Dermis blood vessel endothelial cell (primary cell): ENCODE measurements at regions not wholly inside any gene's neighbourhood (a gene's known extent, or its start where the extent isn't known, plus 50 kb on each side); places are given as distances from the start of the nearest gene placed in this dataset.
A peak's percentile ranks its signal among the peaks of the same experiment; 100 is the strongest.

Experiments
- DNase-seq: peaks from one replicate; pipeline ENCODE4 v3.0.0; 2010

DNA sequence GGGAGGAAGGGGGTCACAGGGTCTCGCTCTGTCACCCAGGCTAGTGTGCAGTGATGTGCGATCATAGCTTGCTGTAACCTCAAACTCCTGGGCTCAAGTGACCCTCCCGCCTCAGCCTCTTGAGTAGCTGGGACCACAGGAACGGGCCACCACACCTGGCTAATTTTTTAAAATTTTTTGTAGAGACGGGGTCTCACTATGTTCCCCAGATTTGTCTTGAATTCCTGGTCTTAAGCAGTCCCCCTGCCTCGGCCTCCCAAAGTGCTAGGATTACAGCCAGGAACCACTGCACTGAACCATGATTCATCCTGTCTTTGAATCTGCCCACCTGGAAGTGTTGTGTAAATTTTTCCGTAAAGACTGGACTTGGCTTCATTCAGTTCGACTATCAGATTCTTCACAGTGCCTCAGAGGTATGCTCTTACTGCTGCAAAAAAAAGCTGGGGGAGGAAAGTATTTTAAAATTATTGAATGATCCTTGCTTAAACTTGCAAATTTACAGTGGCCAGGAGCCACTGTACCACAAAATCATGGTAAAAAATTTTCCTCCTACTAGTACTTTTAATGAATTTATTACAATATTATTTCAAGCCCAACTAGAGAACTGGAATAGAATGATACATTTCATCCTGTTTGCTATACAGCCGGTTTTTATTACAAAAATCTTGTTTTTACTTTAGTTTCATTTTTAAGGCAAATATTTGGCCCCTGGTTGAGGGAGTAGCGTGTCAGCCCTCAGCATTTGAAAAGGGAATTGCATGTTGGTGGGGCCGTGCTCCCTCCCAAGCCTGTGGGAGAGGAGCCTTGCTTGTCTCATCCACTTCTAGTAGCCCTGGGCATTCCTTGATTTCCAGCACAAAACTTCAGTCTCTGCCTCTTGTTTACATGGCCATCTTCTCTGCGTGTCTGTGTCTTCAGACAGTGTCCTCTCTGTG is 202.5 kb upstream of the SGK1 start:
- DNase-seq, result peak; percentile 63

DNA sequence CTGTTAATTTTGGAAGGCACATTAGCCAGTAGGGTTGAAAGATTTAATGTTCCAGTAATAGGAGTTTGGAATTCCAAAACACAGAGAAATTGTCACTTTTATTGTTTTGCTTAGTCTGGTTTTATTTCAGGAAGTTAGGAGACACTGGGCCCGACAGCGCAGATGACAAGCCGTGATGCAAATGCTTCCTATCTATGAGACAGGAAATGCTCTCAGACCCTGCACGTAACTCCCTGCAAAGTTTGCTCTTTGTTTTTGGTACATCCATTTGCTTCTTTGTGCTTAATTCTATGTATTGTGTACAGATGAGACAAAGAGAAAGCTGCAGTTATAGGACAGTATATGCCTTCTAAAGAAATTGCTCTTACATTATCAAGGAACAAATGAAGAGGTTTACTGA is 201.6 kb upstream of the SGK1 start:
- DNase-seq, result peak; percentile 73

DNA sequence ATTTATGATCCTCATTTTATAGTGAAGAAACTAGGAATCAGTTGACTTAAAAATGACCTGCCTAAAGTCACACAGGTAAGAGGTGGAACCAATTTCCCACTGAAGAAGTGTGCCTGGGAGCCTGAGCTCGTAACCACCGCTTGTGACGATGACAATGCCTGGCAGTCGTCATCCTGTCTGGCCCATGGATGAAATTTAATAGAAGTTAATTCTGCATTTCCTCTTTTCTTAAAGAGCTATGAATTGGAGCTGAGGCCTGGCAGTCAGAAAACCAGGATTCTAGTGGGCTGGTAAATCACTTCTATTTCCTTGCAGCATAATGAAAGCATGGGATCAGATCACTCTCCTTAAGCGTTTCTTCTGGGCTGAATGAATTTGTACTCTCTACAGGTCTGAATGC is 200.0 kb upstream of the SGK1 start:
- peak; percentile 44 for DNase-seq

DNA sequence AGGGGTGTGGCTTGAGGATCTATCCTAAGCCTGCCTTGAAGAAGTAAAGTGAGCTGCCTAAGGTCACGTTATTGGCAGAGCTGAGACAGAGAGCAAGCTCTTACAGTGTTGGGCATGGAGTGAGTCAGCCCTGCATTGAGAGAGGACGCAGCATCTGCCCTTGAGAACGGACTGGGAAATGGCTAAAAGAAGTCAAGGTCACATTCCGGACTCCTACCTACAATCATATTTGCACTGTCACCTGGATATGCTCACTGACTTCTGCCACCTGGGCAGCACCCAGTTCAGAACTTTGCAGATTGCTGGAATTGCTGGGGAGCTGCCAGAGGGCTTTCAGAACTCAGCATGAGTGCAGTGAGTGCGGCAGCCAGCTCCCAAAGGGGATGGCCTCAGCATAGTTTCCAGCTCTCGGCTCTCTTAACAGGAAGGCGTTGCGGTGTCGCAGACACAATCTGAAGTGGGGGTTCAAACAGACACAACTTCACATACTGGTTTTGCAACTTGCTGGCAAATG is 199.3 kb upstream of the SGK1 start:
- DNase-seq, result peak; percentile 82

DNA sequence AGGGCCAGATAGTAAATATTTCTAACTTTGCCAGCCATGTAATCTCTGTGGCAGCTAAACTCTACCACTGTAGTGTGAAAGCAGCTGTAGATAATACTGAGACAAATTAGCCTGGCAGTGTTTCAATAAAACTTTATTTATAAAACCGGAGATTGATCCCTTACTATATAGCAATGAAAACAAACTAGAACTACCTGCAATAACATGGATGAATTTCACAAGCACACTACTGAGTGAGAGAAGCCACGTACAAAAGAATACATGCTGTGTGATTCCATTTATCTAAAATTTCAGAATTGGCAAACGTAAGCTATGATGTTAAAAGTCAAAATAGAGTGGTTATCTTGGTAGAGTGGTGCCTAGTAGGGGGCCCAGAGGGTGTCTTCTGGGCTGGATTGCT is 198.7 kb upstream of the SGK1 start:
- DNase-seq, result no peak

DNA sequence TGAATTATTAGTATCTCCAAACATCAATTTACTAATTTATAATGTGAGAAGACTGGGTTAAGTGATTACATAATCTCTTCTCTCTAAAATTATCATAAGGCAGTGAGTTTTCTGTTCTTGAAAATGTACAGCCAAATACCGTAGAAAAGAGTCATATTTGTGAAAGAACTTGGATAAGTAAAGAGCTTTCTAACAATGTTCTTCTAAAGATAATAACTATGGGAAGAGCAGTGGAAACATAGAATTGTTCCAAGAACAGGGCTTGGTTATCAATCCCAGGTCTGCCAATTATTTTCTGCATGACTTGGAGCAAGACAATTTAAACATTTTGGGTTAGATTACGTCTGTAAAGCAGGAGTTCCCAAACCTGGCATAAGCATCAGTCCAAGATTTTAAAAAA is 198.1 kb upstream of the SGK1 start:
- DNase-seq, result no peak

DNA sequence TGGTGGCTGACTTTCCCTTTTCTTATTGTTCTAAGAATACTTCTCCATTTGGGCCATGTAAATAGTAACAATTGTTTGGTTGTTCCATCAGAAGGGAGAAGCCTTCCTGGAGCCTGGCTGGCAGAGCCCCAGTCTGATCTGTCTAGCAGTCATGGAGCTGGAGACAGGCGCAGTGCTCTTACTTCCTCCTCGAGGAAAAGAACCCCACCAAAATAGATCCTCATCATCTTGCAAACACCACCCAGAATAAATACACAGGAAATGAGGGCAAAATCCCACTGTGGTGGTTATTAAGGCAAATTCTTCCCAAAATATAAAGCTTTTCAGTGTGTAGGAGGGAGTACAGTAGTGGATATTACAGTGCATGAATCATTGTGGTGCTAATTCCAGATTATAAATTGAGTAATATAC is 195.1 kb upstream of the SGK1 start:
- DNase-seq, result peak; percentile 58

DNA sequence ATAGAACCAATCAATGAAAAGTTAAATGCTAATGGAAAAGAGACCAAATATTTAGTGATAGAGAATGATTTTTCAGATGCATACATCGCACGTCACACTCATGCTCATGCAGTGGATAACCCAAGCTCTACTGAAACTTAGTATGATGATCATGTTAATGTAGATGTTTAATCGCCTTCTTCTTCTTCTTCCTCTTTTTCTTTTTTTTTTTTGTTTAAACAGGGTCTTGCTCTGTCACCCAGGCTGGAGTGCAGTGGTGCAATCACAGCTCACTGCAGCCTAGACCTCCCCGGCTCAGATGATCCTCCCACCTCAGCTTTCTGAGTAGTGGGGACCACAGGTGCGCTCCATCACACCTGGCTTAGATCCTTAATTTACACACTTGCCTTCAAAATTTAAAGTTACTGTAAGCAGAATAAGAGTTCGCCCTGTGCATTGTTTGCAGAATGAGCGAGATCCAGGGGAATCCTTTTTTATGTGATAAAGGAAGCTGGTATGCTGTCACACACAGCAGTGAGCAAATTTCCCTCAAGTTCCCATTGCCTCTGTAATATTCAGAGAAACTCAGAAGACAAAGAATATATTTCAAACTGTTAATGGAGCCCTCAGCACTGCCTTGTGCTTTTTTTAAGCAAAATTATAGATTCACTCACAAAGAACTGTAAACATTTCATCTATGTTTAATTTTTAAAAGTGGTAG is 194.2 kb upstream of the SGK1 start:
- DNase-seq, result no peak

DNA sequence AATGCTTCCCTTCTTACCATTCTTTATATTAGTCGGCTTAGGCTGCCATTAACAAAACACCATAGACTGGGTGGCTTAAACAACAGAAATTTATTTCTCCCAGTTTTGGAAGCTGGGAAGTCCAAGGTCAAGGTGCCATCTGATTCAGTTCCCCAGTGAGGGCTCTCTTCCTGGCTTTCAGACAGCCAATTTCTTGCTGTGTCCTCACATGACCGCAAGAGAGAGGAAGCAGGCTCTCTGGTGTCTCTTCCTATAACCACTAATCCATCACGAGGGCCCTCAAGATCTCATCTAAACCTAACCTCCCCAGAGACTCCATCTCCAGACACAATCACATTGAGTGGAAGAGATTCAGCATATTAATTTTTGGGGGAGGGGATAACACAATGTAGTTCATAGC is 193.0 kb upstream of the SGK1 start:
- DNase-seq, result peak; percentile 58

DNA sequence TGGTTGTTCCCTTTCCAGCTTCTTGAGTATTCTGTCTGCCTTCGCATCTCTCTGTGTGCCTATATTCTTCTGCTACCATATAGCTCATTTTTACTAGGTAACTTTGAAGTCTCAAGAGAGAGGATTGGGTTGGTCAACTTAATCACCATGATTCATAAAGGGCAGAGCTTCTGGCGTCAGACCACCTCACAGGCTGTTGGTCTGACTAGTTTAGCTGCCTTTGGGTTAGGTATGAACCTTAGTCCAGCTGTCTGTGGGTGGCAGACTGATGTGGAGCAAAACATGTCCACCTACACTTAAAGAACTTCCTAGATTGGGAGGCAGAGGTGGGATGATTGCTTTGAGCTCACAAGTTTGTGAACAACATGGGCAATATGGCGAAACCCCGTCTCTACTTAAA is 192.2 kb upstream of the SGK1 start:
- no peak for DNase-seq

DNA sequence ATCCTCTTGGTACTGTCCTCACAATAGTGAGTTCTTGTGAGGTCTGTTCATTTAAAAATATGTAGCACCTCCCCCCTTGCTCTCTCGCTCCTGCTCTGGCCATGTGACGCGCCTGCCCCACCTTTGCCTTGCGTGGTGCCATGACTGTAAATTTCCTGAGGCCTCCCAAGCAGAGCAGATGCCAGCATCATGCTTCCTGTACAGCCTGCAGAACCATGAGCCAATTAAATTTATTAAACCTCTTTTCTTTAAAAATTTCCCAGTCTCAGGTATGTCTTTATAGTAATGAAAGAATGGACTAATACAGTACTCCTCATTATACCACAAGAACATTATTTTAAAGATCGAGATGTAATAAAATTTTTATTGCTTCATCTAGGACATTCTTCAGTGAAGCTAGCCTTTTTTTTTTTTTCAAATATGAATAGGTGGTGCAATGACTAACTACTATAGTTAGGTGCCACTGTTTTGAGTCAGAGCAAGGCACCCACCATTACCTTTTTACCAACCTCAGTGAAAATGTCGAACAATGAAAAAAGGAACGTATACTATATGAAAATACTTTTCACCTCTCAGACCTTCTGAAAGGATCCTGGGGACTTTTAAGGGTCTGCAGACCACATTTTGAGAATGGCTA is 191.1 kb upstream of the SGK1 start:
- DNase-seq, result no peak

DNA sequence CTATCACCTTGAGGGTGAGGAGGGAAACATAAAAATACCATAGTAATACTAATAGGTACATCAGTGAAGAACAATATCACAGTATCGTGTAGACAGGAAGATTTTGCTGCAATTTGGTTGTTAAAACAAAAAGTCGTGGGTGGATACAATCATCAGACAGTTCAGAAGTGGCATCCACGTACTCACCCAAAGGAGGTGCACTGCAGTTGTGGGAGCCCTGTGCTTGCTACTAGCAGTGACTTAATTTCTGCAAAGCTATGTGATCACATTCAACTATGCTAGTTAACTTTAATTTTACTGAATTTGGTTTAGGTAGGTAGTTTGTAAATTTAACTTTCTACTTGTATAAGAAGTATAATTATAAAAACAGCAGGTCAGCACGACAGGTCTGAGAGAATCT is 188.2 kb upstream of the SGK1 start:
- DNase-seq, result no peak

DNA sequence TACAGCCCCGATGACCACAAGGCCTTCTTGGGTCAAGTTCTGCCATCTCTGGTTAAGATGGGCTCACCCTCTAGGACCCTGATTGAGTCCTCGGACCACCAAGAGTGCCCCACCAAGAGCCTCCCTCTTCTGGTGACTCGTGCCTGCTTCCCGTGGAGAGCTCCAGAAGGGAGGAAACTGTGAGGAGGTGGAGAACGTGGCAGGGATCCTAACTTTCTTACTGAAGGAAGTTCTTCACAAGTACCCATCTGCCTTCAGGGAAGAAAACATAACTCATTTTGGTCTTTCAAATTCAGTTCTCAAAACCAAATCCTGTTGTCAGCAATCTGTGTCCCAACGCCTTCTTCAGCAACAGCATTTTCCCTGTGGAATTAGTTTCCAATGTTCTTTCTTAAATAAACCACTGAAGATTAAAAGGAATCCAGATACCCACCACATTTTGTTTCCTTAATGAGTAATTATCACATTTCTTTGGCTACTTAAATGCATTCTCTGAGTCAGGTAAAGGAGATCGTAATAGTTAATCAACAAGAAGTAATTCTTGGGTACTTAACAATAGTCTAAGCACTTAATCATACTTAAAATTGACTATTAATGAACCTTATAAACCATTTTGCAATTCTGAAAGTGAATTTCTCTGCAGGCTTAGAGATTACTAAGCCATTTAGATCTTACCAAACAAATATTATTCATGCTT is 185.8 kb upstream of the SGK1 start:
- DNase-seq, result no peak

DNA sequence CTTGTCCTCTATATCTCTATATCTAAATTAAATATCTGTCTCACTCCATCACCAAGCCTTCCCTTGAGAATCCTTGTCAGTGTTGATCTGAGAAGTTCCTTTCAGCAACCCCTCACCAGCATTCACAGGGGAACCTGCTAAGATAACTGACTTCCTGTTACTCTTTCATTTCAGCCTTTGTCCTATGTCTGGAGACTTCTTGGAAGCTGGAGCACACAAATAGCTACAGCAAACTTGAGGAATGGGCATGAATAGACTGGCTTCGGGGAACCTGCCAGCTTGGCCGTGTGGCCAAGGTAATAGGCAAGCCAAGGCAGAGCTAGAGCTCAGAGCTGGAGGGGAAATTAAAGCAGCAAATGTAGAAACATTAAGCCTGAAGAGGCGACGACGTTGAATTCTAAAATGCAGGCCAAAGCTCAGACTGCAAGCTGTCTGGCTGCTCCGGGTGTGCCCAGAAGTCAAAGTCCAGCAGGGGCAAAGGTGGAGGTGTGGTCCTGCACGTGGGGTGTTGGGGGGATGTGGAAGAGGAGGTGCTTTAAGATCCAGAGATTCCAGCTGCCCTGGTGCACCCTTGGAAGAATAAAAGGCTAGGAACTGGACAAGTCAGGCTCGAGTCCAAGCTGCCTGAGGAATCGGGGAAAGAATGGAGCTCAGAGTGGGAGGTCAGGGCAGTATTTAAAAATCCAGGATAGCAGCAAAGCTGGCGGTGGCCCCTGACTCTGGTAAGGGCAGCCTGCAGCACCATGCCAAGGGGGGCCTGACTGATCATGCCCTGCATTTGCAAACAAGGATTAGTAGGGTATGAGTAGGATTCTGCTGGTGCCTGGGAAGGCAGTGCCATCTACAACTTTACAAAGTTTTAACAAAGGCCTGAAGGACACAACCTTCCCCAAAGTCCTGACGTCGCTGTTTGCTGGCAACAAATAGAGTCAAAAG is 185.0 kb upstream of the SGK1 start:
- DNase-seq, result no peak

DNA sequence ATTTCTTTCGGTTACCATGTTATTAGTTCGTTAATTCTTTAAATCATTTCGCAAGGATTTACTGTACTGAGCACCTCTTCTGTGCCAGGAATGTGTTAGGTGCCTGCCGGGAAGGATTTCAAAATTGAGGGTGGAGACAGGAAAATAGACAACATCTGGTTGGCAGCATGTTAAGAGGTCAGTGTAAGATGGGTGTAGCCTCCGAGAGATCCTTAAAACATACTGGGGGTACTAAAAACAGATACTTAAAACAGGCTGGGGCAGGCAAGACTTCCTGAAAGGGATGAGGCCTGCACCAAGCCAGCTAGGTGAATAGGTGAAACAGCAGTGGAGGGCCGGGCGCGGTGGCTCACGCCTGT is 178.0 kb upstream of the SGK1 start:
- DNase-seq, result no peak

DNA sequence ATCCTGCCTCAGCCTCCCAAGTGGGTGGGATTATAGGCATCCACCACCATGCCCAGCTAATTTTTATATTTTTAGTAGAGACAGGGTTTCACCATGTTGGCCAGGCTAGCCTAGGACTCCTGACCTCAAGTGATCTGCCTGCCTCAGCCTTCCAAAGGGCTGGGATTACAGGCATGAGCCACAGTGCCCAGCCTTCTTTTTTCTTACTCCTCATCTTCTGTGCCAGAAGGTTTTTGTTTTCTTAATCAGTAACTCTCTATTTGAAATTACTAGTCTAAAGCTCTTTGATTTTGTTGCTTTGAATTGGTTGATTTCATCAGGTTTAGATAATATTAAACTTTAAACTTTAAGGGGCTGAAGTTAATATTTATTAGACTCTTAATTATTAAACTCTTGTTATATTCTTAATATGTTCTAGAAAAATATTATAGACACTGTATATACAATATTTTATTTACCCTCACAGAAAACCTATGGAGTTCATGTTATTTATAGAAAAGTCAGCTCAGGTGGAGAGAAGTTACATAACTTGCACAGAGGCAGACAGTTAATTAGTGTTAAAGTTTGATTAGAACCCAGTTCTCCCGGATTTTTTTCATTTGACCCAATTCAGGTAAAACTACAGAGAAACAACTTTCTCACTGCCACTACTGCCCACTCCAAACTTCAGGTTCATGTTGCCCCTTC is 177.4 kb upstream of the SGK1 start:
- DNase-seq, result no peak

DNA sequence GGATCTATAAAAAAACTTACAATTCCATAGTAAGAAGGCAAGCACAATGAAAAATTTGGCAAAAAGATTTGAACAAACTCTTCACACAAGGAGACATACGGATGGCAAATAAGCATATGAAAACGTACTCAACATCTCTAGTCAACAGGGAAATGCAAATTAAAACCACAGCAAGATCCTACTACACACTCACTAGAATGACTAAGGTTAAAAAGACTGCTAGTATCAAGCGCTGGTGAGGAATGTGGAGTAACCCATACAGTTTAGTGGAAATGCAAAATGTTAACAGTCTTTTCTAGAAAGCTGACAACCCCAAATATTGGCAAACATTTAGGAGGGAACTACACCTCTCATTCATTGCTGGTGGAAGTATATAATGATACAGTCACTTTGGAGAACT is 175.9 kb upstream of the SGK1 start:
- DNase-seq, result no peak

DNA sequence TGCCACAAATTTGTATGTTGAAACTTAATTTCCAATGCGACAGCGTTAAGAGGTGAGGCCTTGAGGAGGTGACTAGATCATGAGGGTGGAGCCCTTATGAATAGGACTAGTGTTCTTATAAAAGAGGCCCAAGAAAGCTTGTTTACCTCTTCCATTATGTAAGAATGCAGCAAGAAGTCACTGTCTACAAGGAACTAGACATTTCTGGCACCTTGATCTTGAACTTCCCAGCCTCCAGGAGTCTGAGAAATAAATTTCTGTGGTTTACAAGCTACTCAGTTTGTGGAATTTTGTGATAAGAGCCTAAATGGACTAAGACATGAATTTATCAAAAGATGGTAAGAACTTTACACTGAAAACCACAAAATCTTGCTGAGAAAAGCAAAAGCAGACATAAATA is 173.6 kb upstream of the SGK1 start:
- DNase-seq, result no peak

DNA sequence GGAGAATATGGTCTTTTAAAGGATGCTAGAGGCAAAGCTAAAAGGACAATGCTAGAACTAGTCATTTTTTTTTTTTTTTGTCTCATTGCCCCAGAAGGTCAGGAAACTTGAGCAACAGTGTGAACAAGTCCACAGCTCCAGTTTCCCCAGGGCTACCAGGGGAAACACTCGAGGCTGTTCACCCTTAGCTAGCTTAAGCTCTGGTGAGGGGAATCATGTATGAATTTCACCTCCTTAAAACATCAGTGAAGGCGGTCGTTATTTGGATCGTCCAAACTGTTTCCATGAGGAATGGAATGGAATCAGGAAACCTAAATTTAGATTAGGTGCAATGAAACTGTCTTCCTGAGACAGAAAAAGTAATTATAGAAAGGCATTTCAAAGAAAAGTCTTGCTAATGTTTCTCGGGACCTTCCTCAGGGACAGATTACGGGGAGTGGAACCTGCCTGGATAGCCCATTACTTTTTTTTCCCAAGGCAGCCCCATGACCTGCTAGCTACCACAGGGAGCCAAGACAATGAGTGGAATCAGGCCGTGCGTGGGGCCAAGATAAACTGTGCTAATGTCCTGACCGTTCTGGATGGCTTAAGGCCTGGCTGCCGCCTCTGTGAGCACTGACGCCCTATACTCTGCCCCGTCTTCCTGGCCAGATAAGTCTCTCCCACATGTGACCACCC is 164.8 kb upstream of the SGK1 start:
- peak; percentile 52 for DNase-seq

DNA sequence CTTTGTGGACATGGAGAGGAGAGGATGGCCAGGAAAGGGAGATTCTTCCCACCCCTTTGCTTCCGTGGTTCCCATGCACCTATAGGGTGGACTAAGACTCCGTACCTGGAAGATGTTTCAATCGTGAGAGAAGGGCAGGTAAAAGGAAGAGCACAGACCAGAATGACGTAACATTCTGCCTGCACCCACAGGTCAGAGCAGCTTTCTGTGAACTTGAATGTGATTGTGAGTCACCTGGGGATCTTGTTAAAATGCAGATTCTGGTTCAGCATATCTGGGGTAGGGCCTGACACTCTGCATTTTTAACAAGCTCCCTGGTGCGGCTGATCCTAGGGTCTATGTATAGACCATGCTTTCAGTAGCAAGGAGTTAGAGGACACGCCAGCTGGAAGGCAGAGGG is 164.1 kb upstream of the SGK1 start:
- no peak for DNase-seq

DNA sequence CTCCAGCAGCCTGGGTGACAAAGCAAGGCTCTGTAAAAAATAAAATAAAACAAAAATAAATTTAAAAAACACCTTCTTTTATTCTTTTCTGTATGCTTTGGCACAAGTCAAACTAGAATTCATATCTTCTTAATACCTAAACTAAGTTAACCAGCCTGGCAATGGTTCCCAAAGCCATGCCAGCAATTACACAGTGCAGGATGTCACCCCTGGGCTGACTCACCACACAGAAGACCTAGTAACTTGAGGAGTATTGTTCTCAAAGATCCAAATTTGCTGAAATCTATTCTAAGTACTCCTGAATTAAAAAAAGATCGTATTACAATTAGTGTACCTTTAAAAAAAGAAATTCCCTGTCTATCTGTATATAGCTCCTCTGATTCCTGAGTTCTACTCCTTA is 162.7 kb upstream of the SGK1 start:
- peak; percentile 77 for DNase-seq
